ENCODE measurements at regions not wholly inside any gene's neighbourhood (a gene's known extent, or its start where the extent isn't known, plus 50 kb on each side); places are given as distances from the start of the nearest gene placed in this dataset.
"Not testable (repeated sequence)": the region's sequence is repeated elsewhere in the genome, so short reads cannot be mapped to it uniquely, and the experiment has no call there.

- WGBS (ENCODE audit: low lambda C conversion rate, missing lambda C conversion rate): 72% methylated on average over 14 of the region's 14 CpGs
- DNase-seq (ENCODE audit: low spot score); H3K4me2 ChIP-seq: not testable (repeated sequence)
Measured at GRCh38 chr21:8757399-8758093, 1763.8 kb upstream of the TPTE start.

GRCh38 chr21:8758921-8759367 is 1762.4 kb upstream of the TPTE start:
- not testable (repeated sequence) for H3K4me2 ChIP-seq; H3K9me3 ChIP-seq (ENCODE audit: low read depth); H3K36me3 ChIP-seq (replicated peaks; ENCODE audit: insufficient read depth, low read depth); H3K79me2 ChIP-seq; H3K27me3 ChIP-seq; H3K4me1 ChIP-seq (ENCODE audit: insufficient read depth); H3K4me3 ChIP-seq; H4K20me1 ChIP-seq (ENCODE audit: insufficient read depth, poor library complexity, severe bottlenecking); H2AFZ ChIP-seq; H3K9me2 ChIP-seq (replicated peaks; ENCODE audit: insufficient read depth); H3K27ac ChIP-seq
- WGBS (ENCODE audit: low lambda C conversion rate, missing lambda C conversion rate): 85% methylated on average over 25 of the region's 25 CpGs
- DNase-seq (ENCODE audit: low spot score): peak; percentile 16

More at GRCh38 chr21:8757399-8758093, 1763.8 kb upstream of the TPTE start:
- H4K20me1 ChIP-seq (ENCODE audit: insufficient read depth, poor library complexity, severe bottlenecking); H3K79me2 ChIP-seq; H3K27ac ChIP-seq; H3K36me3 ChIP-seq (replicated peaks; ENCODE audit: insufficient read depth, low read depth); H3K27me3 ChIP-seq; H2AFZ ChIP-seq; H3K9me3 ChIP-seq (ENCODE audit: low read depth); H3K9me2 ChIP-seq (replicated peaks; ENCODE audit: insufficient read depth); H3K4me1 ChIP-seq (ENCODE audit: insufficient read depth); H3K4me3 ChIP-seq: not testable (repeated sequence)

GRCh38 chr21:8762241-8762640 is 1759.1 kb upstream of the TPTE start:
- WGBS (ENCODE audit: low lambda C conversion rate, missing lambda C conversion rate): 24% methylated on average over 2 of the region's 2 CpGs

GRCh38 chr21:8764416-8764815 is 1757.0 kb upstream of the TPTE start:
- H3K4me1 ChIP-seq (ENCODE audit: insufficient read depth); H3K36me3 ChIP-seq (replicated peaks; ENCODE audit: insufficient read depth, low read depth); H3K27me3 ChIP-seq; H3K79me2 ChIP-seq; DNase-seq (ENCODE audit: low spot score); H2AFZ ChIP-seq; H4K20me1 ChIP-seq (ENCODE audit: insufficient read depth, poor library complexity, severe bottlenecking); H3K4me2 ChIP-seq; H3K4me3 ChIP-seq; H3K9me3 ChIP-seq (ENCODE audit: low read depth); H3K27ac ChIP-seq; H3K9me2 ChIP-seq (replicated peaks; ENCODE audit: insufficient read depth): not testable (repeated sequence)
- 75% methylated on average over 9 of the region's 9 CpGs for WGBS (ENCODE audit: low lambda C conversion rate, missing lambda C conversion rate)

More at GRCh38 chr21:8762241-8762640, 1759.1 kb upstream of the TPTE start:
- H3K79me2 ChIP-seq; H3K27me3 ChIP-seq; H4K20me1 ChIP-seq (ENCODE audit: insufficient read depth, poor library complexity, severe bottlenecking); H3K27ac ChIP-seq; H3K4me1 ChIP-seq (ENCODE audit: insufficient read depth); H2AFZ ChIP-seq; H3K9me2 ChIP-seq (replicated peaks; ENCODE audit: insufficient read depth); H3K4me2 ChIP-seq; H3K36me3 ChIP-seq (replicated peaks; ENCODE audit: insufficient read depth, low read depth); H3K9me3 ChIP-seq (ENCODE audit: low read depth); DNase-seq (ENCODE audit: low spot score); H3K4me3 ChIP-seq: not testable (repeated sequence)

- not testable (repeated sequence) for H3K27ac ChIP-seq; H3K9me3 ChIP-seq (ENCODE audit: low read depth); DNase-seq (ENCODE audit: low spot score); H3K4me3 ChIP-seq; H3K9me2 ChIP-seq (replicated peaks; ENCODE audit: insufficient read depth); H4K20me1 ChIP-seq (ENCODE audit: insufficient read depth, poor library complexity, severe bottlenecking); H3K4me1 ChIP-seq (ENCODE audit: insufficient read depth); H3K4me2 ChIP-seq; H3K36me3 ChIP-seq (replicated peaks; ENCODE audit: insufficient read depth, low read depth); H3K79me2 ChIP-seq; H2AFZ ChIP-seq; H3K27me3 ChIP-seq
- WGBS (ENCODE audit: low lambda C conversion rate, missing lambda C conversion rate): 57% methylated on average over 5 of the region's 5 CpGs
Measured at GRCh38 chr21:8766142-8766541, 1755.2 kb upstream of the TPTE start.

- H3K27me3 ChIP-seq; H3K9me3 ChIP-seq (ENCODE audit: low read depth); H3K79me2 ChIP-seq; H4K20me1 ChIP-seq (ENCODE audit: insufficient read depth, poor library complexity, severe bottlenecking); H3K4me2 ChIP-seq; H3K9me2 ChIP-seq (replicated peaks; ENCODE audit: insufficient read depth); H3K27ac ChIP-seq; DNase-seq (ENCODE audit: low spot score); H3K4me3 ChIP-seq; H3K36me3 ChIP-seq (replicated peaks; ENCODE audit: insufficient read depth, low read depth); H2AFZ ChIP-seq; H3K4me1 ChIP-seq (ENCODE audit: insufficient read depth): not testable (repeated sequence)
- 81% methylated on average over 13 of the region's 13 CpGs for whole genome bisulfite sequencing (ENCODE audit: low lambda C conversion rate, missing lambda C conversion rate)
Measured at GRCh38 chr21:8772910-8773514, 1748.4 kb upstream of the TPTE start.

GRCh38 chr21:8775591-8776215 is 1745.7 kb upstream of the TPTE start:
- not testable (repeated sequence) for H3K4me3 ChIP-seq; DNase-seq (ENCODE audit: low spot score); H3K36me3 ChIP-seq (replicated peaks; ENCODE audit: insufficient read depth, low read depth); H3K4me2 ChIP-seq; H3K4me1 ChIP-seq (ENCODE audit: insufficient read depth); H2AFZ ChIP-seq; H3K27me3 ChIP-seq; H3K79me2 ChIP-seq; H4K20me1 ChIP-seq (ENCODE audit: insufficient read depth, poor library complexity, severe bottlenecking); H3K9me2 ChIP-seq (replicated peaks; ENCODE audit: insufficient read depth); H3K27ac ChIP-seq; H3K9me3 ChIP-seq (ENCODE audit: low read depth)
- 66% methylated on average over 15 of the region's 15 CpGs for WGBS (ENCODE audit: low lambda C conversion rate, missing lambda C conversion rate)

- not testable (repeated sequence) for H3K27me3 ChIP-seq; H3K4me3 ChIP-seq; H4K20me1 ChIP-seq (ENCODE audit: insufficient read depth, poor library complexity, severe bottlenecking); H3K4me2 ChIP-seq; DNase-seq (ENCODE audit: low spot score); H3K27ac ChIP-seq; H3K4me1 ChIP-seq (ENCODE audit: insufficient read depth); H3K9me2 ChIP-seq (replicated peaks; ENCODE audit: insufficient read depth); H3K79me2 ChIP-seq; H3K9me3 ChIP-seq (ENCODE audit: low read depth); H2AFZ ChIP-seq; H3K36me3 ChIP-seq (replicated peaks; ENCODE audit: insufficient read depth, low read depth)
- WGBS (ENCODE audit: low lambda C conversion rate, missing lambda C conversion rate): 67% methylated on average over 8 of the region's 8 CpGs
Measured at GRCh38 chr21:8777260-8777659, 1744.1 kb upstream of the TPTE start.

Data from hepatocyte (in vitro differentiated cells).